ENCODE measurements at regions not wholly inside any gene's neighbourhood (a gene's known extent, or its start where the extent isn't known, plus 50 kb on each side); places are given as distances from the start of the nearest gene placed in this dataset.

GRCh38 chr10:52540479-52540984 is 226.5 kb downstream of the DKK1 start:
- TF ChIP-seq, protein P1, sequence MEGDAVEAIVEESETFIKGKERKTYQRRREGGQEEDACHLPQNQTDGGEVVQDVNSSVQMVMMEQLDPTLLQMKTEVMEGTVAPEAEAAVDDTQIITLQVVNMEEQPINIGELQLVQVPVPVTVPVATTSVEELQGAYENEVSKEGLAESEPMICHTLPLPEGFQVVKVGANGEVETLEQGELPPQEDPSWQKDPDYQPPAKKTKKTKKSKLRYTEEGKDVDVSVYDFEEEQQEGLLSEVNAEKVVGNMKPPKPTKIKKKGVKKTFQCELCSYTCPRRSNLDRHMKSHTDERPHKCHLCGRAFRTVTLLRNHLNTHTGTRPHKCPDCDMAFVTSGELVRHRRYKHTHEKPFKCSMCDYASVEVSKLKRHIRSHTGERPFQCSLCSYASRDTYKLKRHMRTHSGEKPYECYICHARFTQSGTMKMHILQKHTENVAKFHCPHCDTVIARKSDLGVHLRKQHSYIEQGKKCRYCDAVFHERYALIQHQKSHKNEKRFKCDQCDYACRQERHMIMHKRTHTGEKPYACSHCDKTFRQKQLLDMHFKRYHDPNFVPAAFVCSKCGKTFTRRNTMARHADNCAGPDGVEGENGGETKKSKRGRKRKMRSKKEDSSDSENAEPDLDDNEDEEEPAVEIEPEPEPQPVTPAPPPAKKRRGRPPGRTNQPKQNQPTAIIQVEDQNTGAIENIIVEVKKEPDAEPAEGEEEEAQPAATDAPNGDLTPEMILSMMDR (IDR thresholded peaks at IDR 0.05; ENCODE audit: low read depth, low read length, poor library complexity, severe bottlenecking): no peak
- TF ChIP-seq EZH2phosphoT487 (IDR thresholded peaks at IDR 0.05; ENCODE audit: borderline replicate concordance, low read length): no peak

Data from DOHH2 (cell line).